ENCODE measurements at regions not wholly inside any gene's neighbourhood (a gene's known extent, or its start where the extent isn't known, plus 50 kb on each side); places are given as distances from the start of the nearest gene placed in this dataset.

DNA sequence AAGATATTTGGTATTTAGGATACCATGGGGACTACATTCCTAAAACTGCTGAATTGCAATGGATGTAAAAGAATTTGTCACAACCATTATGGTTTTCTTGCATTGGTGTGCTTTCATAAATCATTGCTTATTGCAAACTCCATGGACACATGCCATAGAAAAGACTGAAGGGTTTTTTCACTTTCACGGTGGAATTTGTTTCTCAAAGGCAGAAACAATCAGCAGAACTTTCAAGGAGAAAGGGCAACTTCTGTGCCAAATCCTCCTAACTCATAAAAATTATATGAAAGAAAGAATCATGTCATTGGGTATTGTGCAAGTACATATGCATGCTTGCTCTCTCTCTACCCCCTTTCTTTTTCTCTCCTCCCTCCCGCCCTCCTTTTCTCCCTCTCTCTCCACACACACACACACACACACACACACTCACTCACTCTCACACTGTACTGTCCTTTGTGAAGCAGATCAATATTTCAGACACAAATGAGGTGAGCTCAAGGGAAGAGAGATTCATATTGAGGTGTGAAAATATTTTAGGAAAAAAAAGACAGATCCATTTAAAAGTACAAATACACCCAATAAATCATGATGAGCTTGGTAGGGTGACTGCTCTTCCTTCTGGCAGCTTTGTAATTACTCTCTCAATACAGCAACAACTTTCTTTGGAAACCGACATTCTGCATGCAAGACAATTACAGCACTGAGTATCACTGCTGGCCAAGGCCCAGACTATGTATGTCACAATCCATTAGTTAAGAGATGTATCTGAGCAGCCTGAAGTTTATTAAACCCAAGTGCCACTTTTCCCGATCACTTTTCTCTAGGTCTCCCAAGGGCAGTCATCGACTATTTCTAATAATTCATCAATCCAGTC is 492.6 kb downstream of the TUSC7 start:
- DNase-seq, result no peak

DNA sequence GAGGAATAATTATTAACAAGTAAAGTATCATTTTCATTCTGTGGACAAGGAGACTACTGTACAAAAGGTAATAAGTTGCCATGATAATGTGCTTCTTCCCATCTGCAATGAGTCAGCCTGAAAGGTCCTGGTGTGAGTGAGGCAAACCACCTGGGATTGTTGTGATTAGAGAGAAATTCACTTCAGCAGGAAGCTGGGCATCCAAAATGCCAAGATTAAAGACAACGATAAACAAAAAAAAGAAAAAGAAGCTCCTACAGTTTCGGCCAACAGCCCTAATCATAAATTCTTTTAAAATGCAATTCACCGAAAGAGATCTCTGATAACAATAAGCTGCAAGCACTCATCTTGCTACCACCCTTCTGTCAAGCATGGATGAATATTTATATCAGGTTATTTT is 507.8 kb downstream of the TUSC7 start:
- DNase-seq, result no peak

DNA sequence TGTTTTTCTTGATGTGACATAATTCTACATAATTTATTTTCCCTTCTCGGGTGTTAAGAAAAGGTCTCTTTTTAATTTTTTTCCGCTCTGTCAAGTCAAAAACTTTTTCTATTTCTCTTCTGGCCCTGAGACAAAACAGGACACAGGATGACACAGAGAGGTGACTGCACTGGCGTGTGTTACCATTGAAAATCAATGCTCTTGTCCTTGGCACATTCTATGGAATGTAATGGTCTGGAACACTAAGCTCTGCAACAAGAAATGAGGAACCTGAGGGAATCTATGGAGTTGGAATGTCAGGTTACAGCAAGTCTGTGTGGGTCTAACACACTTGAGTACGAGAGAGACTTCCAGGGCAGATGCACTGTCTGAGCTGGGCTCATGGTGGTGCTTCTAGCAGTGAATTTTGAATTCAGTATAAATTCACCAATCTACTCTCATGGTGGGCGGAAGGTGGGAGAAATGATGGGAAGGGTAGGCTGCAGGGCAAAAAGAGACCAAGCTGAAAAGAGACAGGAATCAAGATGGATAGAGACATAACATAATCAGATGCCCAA is 508.3 kb downstream of the TUSC7 start:
- DNase-seq, result no peak

DNA sequence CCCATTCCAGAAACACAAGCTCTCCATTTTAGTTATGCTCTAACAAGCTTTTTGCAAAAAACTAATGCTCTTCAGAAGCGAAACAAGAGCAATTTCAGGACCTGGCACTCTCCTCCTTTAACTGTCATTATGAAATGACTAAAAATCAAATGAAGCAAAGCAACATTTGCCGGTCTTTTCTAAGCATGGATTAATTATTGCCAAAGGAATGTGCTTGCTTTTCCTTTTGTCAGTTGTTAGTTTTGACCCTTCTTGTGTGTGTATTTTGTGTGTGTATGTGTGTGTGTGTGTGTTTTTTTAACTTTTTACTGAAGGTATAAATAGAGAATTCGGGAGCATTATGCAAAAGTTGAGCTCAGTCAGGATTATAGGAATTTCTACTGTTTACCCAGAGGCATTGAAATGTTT is 509.1 kb downstream of the TUSC7 start:
- DNase-seq, result no peak

DNA sequence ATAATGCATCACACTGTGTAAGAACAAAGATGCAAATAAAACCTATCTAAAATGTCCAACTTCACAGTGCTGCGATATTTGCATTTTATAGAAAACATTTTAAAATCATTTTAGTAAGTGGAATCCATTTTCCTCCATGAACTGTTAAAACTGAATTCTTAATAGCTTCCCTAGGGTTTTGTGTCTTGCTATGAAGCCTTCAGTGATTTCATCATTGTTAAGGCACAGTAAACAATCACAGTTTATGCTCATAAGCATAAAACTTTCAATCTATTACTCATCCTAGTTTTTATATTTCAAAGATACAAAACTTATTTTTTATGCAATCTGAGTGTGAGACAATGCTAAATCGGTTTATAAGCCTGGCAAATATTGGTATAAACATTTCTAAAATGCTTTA is 509.7 kb downstream of the TUSC7 start:
- no peak for DNase-seq

DNA sequence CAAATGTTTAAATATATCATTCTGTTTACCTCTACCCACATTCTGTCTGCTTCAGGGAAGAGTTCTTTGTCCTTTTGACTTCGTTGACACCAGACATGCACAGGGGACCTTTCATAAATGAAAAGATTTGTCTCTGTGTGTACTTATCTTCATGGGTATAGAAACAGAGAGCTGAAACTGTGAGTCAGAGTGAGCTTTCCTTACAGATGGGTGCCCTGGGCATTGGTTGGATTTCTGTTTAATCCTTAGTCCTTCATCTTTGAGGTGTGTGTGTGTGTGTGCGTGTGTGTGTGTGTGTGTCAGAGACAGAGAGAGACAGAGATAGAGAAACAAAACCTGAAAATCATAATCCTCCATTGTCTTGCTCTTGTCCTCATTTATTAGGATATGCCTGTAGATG is 517.4 kb downstream of the TUSC7 start:
- no peak for DNase-seq

DNA sequence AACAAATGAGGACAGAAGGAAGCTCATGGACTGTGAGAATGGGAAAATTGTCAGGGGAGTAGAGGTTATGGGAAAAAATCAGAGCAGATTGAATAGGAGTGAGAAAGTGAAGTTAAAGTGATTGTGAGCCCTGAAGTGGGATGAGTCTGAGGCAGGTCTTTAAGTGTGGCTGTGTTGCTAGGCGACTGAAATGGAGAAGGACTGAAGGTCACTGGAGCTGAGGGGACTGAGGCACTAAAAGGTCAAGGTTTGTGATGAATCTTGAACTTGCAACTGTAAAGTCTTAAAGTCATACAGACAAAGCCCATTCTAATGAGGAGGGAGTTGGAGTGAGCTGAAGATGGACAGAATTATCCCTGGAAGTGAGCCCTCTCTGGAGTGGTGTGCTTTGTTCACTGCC is 518.9 kb downstream of the TUSC7 start:
- no peak for DNase-seq

DNA sequence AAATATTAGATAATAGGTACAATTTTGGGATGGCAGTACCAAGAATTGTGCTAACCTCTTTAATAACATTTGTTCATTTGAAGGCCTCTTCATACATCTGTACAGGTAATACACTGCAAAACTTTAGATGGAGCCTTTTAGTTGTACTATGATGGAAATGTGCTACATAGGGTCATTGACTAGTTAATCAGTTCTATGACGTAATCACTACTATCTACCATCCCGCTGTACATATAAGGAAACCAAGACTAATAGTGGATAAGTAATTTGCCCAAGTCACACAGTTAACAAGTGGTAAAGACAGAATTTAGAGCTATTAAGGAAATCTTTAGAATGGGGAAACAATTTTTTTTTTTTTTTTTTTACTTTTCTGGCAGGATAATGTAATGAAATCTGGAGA is 521.3 kb downstream of the TUSC7 start:
- no peak for DNase-seq

DNA sequence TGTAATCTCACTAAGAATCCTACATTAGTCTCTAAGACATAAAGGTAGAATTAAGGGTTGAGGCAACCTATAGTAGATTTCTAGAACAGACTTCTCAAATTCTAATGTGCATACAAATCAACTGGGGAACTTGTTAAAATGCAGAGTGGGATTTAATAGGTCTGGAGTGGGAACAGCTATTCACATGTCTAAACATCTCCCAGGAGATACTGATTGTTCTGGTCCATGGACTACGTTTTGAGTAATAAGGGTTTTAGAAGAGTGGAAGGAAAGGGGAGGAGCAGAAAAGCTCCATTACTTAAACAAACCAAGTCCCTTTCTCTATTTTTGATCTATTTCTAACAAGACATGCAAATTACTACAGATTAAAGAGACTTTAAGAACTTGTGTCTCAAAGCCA is 524.8 kb downstream of the TUSC7 start:
- DNase-seq, result no peak

DNA sequence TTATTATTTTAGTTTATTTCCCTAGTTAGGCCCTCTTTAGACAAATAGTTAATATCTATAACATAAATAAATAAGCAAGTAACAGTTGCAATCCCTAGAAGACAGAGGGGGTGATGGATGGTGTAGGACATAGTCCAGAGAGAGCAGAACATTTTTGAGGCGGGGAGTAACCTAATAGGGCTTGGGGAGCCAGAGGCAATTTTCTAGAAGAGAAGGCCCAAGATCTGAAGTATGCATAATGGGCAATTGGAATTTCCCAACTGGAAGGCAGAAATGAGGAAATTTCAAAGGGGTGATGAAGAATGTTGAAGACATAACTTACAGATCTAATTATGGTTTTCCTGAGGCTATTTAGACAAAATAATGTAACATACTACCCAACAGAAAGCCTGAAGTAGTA is 525.7 kb downstream of the TUSC7 start:
- no peak for DNase-seq

DNA sequence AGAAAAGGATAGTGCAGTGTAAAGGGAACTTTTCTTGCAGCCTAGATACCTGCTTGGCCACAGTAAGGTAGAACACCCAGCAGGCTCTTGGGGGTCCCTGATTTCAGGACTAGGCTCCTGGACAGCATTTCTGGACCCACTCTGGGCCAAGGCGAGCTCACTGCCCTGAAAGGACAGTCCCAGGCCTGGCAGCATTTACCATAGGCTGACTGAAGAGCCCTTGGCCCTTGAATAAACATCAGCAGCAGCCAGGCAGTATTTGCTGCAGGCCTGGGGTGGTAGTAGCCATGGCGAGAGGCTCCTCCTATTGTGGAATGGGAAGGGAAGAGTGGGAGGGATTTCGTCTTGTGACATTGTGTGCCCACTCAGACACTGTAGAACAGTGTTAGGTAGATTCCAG is 529.2 kb downstream of the TUSC7 start:
- DNase-seq, result no peak

DNA sequence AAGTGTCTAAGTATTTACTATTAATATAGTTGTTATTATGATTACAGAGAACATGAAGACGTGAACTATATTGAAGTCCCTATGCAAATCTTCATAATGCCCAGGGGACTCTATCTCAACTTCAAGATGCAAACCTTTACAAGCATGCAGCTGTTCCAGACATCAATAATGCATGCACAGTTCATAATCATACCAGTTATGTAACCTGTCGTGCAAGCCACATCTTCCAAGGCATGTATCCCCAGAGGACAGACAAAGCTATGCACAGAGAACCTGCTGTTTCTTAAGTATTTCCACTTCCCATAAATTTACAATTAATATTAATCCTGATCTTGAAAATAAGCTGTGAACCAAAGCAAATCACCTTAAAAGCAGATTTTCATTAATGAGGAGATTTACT is 534.1 kb downstream of the TUSC7 start:
- DNase-seq, result no peak

DNA sequence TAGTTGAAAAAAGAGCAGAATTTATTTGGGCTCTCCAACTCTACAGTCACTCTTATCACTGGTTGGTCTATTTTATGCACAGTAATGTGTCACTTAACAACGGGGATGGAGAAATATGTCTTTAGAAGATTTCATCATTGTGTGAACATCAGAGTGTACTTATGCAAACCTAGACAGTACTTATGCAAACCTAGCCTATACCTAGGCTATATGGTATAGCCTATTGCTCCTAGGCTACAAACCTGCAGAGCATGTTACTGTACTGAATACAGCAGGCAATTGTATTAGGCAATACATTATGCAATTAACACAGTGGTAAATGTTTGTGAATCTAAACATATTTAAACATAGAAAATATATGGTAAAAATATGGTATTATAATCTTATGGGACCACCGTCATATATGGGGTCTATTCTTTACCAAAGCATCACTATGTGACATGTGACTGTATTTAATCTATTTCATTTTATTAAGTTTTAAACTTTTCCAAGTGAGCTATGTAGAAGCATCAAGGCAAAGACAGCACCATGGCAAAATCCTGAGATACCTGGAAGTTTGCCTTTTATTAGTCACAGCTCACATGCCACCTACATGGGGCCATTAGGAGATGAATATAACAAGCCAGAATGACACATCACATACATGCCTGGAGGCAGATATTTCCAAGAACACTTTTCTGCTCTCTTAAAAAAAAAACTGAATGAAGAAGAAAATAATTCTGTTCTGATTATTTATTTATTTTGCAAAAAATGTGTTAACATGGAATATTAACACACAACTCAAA is 537.4 kb downstream of the TUSC7 start:
- no peak for DNase-seq

DNA sequence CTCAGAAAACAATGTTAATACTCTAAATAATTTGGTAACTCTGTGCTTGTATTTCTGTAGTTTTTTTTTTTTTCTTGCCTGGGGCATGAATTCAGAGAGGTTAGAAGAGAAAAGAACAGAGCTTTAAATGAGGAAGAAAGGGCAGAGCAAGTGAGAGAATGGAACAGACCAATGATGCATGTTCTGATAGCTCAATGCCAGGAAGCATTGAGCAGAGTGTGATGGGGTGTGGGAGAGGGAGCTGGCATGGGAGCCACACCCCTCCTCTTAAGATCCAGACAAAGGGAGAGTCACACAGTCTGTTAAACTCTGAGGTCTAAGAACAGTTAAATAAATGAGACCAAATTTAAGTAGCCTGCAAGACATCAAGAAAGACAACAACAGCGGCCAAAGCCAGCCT is 538.6 kb downstream of the TUSC7 start:
- DNase-seq, result no peak

DNA sequence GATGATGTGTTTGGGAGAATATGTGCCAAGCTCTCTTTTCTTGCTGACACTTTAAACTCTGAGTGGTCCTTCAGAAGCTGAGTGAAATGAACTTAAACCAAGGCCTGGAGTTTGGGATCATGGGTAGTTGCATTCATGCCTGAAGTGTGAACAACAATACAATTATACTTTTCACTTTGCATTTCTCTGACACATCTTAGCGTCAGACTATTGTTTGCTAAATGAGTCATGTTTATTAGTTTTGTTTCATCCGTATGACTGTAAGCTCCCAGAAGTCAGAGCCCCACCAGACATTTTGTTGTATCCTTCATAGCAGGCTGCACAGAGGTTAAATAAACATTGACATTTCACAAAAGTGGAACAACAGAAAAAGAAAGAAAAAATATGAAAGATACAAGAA is 542.6 kb downstream of the TUSC7 start:
- no peak for DNase-seq

DNA sequence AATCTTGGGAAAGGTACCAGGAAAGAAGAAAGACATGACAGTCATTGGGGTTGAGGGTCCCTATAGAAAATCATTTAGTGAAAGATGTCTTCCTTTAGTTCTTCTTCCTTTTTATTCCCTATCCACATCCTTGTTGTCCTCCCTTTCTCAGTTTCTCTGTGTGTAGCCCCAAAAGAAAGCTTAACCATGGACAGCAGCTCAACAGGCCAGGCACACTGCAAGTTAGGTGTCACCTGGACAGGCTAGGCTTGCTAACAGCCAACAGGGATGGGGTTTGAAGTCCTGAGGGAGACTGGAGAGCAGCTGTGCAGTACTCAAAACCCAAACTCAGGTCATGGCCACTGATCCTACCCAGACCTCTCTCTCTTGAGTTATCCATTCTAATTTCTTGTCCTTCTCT is 543.1 kb downstream of the TUSC7 start:
- no peak for DNase-seq

DNA sequence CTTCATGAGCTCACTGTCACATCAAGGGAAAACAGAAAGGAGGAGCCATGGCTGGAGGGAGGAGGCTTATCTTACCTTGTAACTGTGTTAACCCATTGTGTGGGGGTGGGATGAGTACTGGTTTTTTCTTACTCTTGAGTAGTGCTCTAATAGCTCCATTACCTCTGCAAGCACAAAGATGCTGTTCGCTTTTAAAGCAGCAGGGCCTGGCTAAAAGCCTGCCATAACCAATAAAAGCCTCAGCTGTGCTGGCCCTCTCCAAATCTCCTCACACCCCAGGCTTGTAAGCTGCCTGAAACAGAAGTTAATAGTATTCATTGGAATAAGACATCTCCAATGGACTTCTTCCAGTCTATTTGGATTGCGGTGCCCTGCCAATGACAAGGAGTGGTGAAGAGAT is 544.1 kb downstream of the TUSC7 start:
- no peak for DNase-seq

DNA sequence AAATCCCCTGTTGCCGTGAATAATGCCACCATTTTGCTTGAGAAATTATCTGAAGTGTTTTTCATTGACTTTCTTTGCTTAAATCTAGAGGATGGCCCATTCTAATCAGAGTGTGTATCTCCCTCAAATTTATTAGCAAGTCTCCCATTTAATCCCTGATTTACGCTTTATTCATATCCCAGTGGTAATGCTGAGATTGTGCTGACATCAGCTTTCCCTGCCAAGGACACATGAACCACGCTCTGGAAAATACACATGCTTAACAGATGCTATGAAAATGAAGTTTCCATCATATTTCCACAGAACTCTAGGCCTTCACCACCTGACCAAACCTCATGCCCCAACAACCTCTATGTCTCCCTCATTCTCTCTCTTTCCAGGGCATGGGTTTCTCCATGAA is 545.4 kb downstream of the TUSC7 start:
- DNase-seq, result no peak

DNA sequence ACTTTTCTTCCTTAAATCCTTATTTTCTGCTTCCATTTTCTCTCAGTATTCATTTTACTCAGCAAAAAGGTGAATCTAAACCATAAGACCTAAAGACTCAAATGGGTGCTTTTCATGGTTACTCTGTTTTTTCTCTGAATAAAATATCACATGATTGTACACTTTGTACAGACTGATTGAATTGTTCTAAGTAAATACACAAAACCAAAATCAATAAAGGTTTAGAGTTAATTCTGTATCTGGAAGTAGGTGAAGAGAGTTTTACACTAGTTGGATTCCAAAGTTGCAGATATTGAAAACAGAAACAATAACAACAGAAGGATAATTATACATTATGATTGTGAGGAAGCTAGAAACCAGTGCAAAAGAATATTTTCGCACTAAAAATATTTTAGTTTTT is 546.2 kb downstream of the TUSC7 start:
- DNase-seq, result no peak

DNA sequence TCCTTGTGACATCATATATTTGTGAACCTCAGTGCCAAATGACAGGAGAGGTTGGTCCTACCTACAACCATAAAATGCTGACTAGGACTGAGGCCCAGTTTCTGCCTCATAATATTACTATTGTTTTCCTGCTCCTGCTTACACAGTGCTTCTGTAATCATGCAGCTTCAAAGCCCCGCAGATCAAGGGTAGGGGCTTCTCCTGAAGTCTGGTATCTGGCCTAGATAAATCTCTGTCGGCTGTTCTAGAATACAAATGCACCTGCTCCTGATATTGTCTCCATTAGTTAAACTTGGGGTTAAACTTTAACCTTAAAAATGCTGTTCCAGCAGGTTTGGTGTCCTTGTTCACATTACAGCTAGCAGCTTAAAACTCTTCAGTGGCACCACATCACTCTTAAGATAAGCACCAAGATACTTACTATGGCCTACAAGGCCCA is 552.4 kb downstream of the TUSC7 start:
- DNase-seq, result no peak

DNA sequence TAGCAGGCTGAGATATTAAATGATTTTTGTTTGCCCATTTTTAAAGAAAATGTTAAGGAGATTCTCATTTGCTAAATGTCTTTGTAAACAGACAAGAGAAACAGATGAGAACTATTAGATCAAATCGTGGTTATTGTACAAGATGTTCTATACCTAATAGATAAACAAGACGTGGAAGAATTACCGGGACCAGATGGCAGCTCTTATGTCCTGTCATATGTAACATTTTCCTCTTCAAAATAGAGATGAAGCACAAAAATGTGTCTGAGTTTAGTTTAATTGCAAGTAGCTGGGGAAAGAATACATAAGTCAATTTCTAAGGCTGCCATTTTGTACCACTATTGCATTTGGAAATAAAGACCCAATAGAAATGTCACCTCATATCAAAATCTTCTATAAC is 553.7 kb downstream of the TUSC7 start:
- no peak for DNase-seq

DNA sequence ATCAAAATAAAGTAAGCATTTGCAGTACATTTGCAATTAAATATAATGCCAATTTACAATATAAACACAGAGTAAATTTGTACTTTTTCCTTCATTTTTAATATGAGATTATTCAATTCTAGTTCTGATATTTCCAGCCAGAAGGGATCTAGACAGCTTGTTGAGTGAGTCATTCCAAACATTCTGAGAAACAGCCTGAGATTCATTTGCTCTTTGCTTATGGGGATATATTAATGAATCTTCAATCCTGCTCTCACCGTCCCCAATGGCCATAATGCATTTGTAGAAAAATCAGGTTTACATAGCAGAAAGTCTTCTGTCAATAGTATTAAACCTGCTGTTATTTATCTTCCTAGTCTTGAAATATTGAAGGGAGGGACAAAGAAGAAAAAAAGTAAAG is 554.2 kb downstream of the TUSC7 start:
- no peak for DNase-seq

DNA sequence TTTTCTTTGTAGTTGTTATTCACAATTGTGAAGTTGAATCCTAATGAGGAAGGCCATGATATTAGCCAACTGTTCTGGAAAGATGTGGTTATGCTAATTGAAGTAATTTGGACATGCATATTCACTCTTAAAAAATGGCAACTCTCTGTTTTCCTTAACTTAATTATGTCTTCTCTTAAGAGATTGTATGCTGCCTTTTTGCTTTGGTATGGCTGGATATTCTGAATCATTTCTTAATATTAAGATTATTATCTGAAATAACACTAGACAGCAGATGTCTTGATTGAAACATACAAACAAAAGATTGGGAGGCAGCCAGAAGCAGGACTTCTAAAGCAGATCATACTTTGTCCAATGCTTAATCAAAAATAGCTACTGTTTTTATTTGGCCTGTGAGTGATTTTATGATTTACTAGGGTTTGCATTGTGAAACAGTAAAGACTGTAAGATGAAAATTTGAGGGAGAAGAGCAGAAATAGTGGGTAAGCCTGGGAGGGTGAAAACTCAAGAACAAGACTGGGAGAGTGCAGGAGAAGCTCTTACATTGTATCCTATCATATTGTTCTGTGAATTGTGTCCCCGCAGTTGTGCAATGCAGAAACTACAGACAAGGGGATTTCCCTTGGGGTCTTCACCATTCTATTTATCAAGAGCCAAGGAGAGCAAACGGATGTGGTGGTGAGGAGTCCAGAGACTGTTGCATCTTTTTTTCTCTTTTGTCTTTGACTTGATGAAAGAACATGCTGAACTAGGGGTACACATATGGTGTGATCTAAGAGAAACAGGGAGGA is 554.8 kb downstream of the TUSC7 start:
- no peak for DNase-seq

Data from CD4-positive, alpha-beta T cell treated with Interferon gamma for 1 hour (primary cell).